ENCODE measurements at regions not wholly inside any gene's neighbourhood (a gene's known extent, or its start where the extent isn't known, plus 50 kb on each side); places are given as distances from the start of the nearest gene placed in this dataset.

DNA sequence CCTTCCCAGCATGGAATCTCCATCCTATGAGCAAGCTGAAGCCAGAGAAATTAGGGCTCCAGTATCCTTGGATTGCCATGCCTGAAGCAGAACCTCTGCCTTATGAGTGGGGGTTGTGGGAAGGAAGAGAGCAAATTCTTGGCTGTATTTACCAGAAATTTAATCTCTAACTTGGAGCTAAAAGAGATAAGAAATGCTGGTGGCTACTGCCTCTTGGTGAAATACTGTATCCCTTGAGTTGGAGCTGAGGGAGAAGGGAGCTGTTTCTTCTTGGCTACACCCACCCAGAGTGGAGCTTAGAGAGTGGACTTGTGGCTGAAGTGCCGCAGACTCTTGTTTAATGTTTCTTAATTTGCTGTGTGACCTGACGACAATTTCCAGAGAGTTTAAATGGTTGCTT lies 447.3 kb downstream of the ARHGEF28 start:
- peaks cover 12% of the 10 kb centered on the region for H3K4me1 ChIP-seq (ENCODE audit: control insufficient read depth, insufficient read depth, low read length)
- H3K36me3 ChIP-seq (ENCODE audit: control insufficient read depth, insufficient read depth, low read length) = no peaks in the 10 kb centered on the region
- no peak overlapping the region for H3K27ac ChIP-seq (ENCODE audit: low read depth, low read length)
- H3K4me3 ChIP-seq (ENCODE audit: low read depth, low read length) = no peak overlapping the region
- no peaks in the 10 kb centered on the region for H3K9me3 ChIP-seq (ENCODE audit: control insufficient read depth, insufficient read depth, low read length)
- no peak overlapping the region for H3K9ac ChIP-seq (ENCODE audit: low read depth, low read length)
- no peaks in the 10 kb centered on the region for H3K27me3 ChIP-seq (ENCODE audit: control insufficient read depth, insufficient read depth, low read length)

DNA sequence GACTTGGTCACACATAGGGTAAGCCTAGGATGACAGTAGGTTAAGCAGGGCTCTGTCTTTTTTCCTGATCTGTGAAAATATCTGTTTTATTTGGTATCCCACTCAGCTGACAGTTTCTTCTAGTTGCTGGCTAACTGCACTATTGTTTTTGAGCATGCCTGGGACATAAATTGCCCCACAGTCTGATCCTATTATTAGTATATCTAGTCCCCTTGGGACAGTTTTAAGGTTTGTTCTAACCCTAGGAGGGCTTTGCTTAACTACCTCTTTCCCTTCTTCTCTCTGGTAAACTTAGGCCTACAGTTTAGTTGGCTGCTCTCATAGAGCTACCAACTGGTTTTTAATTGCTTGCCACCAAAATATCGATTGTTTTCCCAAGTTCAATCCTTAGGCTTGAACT lies 446.6 kb downstream of the ARHGEF28 start:
- peaks cover 12% of the 10 kb centered on the region for H3K4me1 ChIP-seq (ENCODE audit: control insufficient read depth, insufficient read depth, low read length)
- no peak overlapping the region for H3K9ac ChIP-seq (ENCODE audit: low read depth, low read length)
- H3K4me3 ChIP-seq (ENCODE audit: low read depth, low read length) = no peak overlapping the region
- no peaks in the 10 kb centered on the region for H3K36me3 ChIP-seq (ENCODE audit: control insufficient read depth, insufficient read depth, low read length)
- no peak overlapping the region for H3K27ac ChIP-seq (ENCODE audit: low read depth, low read length)
- H3K27me3 ChIP-seq (ENCODE audit: control insufficient read depth, insufficient read depth, low read length) = no peaks in the 10 kb centered on the region
- H3K9me3 ChIP-seq (ENCODE audit: control insufficient read depth, insufficient read depth, low read length) = no peaks in the 10 kb centered on the region

DNA sequence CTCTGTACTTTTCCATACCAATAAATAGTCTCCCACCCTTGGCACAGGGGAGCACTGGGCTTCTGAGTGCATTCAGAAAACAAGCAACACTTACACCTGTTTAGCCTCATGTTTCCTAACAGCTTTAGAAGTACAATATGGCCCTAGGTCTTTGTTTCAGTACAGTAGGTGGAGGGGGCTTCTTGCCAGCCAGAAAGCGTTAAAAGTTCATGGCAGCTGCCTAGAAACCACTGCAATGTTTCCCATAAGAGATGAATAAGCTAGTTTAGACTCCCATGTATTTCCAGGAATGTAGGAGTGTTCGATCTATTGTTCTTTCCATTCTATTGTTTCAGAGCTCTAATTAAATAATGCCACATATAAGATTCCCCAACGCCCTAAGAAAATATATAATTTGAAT lies 444.8 kb downstream of the ARHGEF28 start:
- Histone ChIP-seq H3K4me3 (ENCODE audit: low read depth, low read length) (no peak overlapping the region), H3K27ac (ENCODE audit: low read depth, low read length) (no peak overlapping the region), H3K9ac (ENCODE audit: low read depth, low read length) (no peak overlapping the region), H3K36me3 (ENCODE audit: control insufficient read depth, insufficient read depth, low read length) (no peaks in the 10 kb centered on the region), H3K9me3 (ENCODE audit: control insufficient read depth, insufficient read depth, low read length) (no peaks in the 10 kb centered on the region), H3K4me1 (ENCODE audit: control insufficient read depth, insufficient read depth, low read length) (peaks cover 4% of the 10 kb centered on the region), H3K27me3 (ENCODE audit: control insufficient read depth, insufficient read depth, low read length) (no peaks in the 10 kb centered on the region)

DNA sequence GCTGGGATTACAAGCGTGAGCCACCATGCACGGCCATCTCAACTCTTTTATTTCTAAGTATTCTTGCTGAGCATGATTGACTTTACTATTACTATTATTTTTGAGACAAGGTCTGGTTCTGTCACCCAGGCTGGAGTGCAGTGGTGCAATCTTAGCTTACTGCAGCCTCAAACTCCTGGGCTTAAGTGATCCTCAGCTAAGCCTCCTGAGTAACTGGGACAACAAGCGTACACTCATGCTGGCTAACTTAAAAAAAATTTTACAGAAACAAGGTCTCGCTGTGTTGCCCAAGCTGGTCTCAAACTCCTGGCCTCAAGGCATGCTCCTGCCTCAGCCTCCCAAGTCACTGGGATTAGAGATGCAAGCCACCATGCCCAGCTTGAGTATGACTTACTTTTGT lies 443.7 kb downstream of the ARHGEF28 start:
- no peaks in the 10 kb centered on the region for H3K36me3 ChIP-seq (ENCODE audit: control insufficient read depth, insufficient read depth, low read length)

DNA sequence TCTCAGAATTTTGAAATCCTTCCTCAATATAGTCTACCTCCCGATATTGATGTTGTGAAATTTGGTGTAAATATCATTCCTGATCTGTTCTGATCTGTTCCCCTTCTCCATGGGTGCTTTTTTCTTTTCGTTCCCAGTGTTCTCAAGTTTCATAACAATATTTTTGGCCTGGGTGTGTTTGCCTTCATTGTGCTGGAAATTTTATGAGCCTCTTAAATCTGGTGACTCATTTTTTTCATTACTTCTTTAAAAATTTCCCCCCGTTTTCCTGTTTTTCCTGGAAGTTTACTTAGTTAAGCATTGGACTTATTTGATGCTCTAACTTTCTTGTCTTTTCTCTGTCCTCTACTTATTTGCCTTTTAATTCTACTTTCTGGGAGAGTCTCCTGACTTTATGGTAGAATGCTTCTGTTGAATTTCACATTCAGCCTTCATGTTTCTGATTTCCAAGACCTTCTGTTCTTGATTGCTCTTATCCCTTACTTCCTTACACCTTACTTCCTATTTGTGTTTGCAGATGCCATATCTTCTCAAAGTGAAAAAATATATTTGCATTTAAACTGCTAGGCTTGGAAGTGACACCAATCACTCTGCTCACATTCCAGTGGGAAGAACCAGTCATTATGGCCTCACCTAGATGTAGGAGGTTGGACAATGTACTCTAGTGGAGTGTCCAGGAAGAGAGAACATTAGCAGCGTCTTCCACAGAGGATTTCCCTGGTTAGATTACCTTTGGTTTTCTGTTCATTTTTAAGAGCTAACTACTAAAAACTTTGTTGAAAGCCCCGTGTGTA lies 441.9 kb downstream of the ARHGEF28 start:
- H3K27me3 ChIP-seq (ENCODE audit: control insufficient read depth, insufficient read depth, low read length) = no peaks in the 10 kb centered on the region
- no peaks in the 10 kb centered on the region for H3K4me1 ChIP-seq (ENCODE audit: control insufficient read depth, insufficient read depth, low read length)
- no peak overlapping the region for H3K4me3 ChIP-seq (ENCODE audit: low read depth, low read length)
- H3K9me3 ChIP-seq (ENCODE audit: control insufficient read depth, insufficient read depth, low read length) = no peaks in the 10 kb centered on the region
- no peak overlapping the region for H3K9ac ChIP-seq (ENCODE audit: low read depth, low read length)
- no peaks in the 10 kb centered on the region for H3K36me3 ChIP-seq (ENCODE audit: control insufficient read depth, insufficient read depth, low read length)
- H3K27ac ChIP-seq (ENCODE audit: low read depth, low read length) = no peak overlapping the region

More for the DNA sequence above, 443.7 kb downstream of the ARHGEF28 start:
- no peaks in the 10 kb centered on the region for H3K27me3 ChIP-seq (ENCODE audit: control insufficient read depth, insufficient read depth, low read length)
- H3K4me3 ChIP-seq (ENCODE audit: low read depth, low read length) = no peak overlapping the region
- no peaks in the 10 kb centered on the region for H3K4me1 ChIP-seq (ENCODE audit: control insufficient read depth, insufficient read depth, low read length)
- H3K27ac ChIP-seq (ENCODE audit: low read depth, low read length) = no peak overlapping the region
- no peak overlapping the region for H3K9ac ChIP-seq (ENCODE audit: low read depth, low read length)
- no peaks in the 10 kb centered on the region for H3K9me3 ChIP-seq (ENCODE audit: control insufficient read depth, insufficient read depth, low read length)

DNA sequence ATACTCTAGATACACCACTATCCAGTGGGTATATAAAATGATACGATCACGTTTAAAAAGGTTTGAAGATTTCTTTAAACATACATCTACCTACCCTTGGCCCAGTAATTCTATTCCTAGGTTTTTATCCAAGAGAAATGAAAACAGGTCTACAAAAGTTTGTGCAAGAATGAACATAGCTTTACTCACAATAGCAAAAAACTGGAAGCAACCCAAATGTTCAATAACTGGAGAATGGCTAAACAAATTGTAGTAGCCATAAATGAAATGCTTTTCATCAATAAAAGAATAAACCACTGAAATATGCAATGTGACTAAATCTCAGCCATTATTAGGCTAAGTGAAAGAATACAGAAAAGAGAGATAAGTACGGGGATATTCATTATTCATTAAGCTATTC lies 438.9 kb downstream of the ARHGEF28 start:
- Histone ChIP-seq H3K27me3 (ENCODE audit: control insufficient read depth, insufficient read depth, low read length) (no peaks in the 10 kb centered on the region), H3K9ac (ENCODE audit: low read depth, low read length) (no peak overlapping the region), H3K36me3 (ENCODE audit: control insufficient read depth, insufficient read depth, low read length) (no peaks in the 10 kb centered on the region), H3K27ac (ENCODE audit: low read depth, low read length) (no peak overlapping the region), H3K4me1 (ENCODE audit: control insufficient read depth, insufficient read depth, low read length) (no peaks in the 10 kb centered on the region), H3K4me3 (ENCODE audit: low read depth, low read length) (no peak overlapping the region), H3K9me3 (ENCODE audit: control insufficient read depth, insufficient read depth, low read length) (no peaks in the 10 kb centered on the region)

DNA sequence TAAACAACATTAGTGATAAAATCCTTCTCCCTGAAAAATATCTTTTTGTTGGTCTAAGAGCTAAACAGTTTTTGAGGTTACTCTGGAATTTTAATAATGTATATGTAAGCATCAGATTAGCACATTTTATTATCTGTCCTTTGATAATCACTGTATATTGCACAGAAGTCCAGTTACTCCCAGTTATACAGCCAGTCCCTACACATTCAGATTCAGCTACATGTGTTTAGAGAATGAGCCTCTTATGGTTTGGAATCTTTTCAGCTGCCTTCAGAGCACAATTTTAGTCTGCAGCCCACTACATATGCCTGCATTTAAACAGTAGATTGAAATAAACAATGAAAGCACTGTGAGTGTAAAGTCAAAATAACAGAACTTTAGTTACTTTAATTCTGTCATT lies 438.2 kb downstream of the ARHGEF28 start:
- H3K27me3 ChIP-seq (ENCODE audit: control insufficient read depth, insufficient read depth, low read length) = no peaks in the 10 kb centered on the region
- no peaks in the 10 kb centered on the region for H3K9me3 ChIP-seq (ENCODE audit: control insufficient read depth, insufficient read depth, low read length)
- no peaks in the 10 kb centered on the region for H3K4me1 ChIP-seq (ENCODE audit: control insufficient read depth, insufficient read depth, low read length)
- no peak overlapping the region for H3K9ac ChIP-seq (ENCODE audit: low read depth, low read length)
- no peak overlapping the region for H3K4me3 ChIP-seq (ENCODE audit: low read depth, low read length)
- H3K27ac ChIP-seq (ENCODE audit: low read depth, low read length) = no peak overlapping the region
- H3K36me3 ChIP-seq (ENCODE audit: control insufficient read depth, insufficient read depth, low read length) = no peaks in the 10 kb centered on the region

DNA sequence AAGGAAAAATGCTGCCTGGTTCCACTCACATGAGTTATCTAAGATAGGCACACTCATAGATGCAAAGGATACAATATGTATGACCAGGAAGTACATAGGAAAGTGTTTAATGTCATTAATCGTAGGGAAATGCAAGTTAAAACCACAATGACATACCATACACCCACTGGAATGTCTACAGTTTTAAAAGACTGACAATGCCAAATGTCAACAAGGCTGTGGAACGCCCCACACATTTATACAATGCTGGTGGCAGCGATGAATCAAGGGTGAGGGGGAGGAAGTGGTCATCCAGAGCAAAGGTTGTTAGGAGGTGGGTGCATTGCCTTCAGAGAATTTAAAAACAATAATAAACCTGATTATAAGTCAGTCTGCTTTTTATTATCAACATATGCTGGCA lies 437.8 kb downstream of the ARHGEF28 start:
- H3K27ac ChIP-seq (ENCODE audit: low read depth, low read length) = no peak overlapping the region
- H3K4me1 ChIP-seq (ENCODE audit: control insufficient read depth, insufficient read depth, low read length) = no peaks in the 10 kb centered on the region
- H3K36me3 ChIP-seq (ENCODE audit: control insufficient read depth, insufficient read depth, low read length) = no peaks in the 10 kb centered on the region
- no peak overlapping the region for H3K4me3 ChIP-seq (ENCODE audit: low read depth, low read length)
- no peaks in the 10 kb centered on the region for H3K27me3 ChIP-seq (ENCODE audit: control insufficient read depth, insufficient read depth, low read length)
- H3K9me3 ChIP-seq (ENCODE audit: control insufficient read depth, insufficient read depth, low read length) = no peaks in the 10 kb centered on the region
- no peak overlapping the region for H3K9ac ChIP-seq (ENCODE audit: low read depth, low read length)

DNA sequence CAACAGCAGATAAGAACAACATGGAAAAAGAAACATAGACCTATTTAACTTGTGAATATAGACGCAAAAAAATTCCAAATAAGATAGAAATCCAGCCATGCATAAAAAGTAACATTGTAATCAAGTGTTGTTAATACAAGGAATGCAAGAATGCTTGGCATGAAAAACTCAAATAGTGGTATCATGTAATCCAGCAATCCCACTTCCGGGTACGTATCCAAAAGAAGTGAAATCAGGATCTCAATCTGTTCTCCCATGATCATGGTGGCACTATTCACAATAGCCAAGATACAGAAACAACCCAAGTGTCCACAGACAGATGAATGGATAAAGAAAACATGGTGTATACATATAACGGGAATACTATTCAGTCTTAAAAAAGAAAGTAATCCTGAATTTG lies 437.4 kb downstream of the ARHGEF28 start:
- Histone ChIP-seq H3K9ac (ENCODE audit: low read depth, low read length) (no peak overlapping the region), H3K36me3 (ENCODE audit: control insufficient read depth, insufficient read depth, low read length) (no peaks in the 10 kb centered on the region), H3K4me1 (ENCODE audit: control insufficient read depth, insufficient read depth, low read length) (no peaks in the 10 kb centered on the region), H3K4me3 (ENCODE audit: low read depth, low read length) (no peak overlapping the region), H3K9me3 (ENCODE audit: control insufficient read depth, insufficient read depth, low read length) (no peaks in the 10 kb centered on the region), H3K27me3 (ENCODE audit: control insufficient read depth, insufficient read depth, low read length) (no peaks in the 10 kb centered on the region), H3K27ac (ENCODE audit: low read depth, low read length) (no peak overlapping the region)

DNA sequence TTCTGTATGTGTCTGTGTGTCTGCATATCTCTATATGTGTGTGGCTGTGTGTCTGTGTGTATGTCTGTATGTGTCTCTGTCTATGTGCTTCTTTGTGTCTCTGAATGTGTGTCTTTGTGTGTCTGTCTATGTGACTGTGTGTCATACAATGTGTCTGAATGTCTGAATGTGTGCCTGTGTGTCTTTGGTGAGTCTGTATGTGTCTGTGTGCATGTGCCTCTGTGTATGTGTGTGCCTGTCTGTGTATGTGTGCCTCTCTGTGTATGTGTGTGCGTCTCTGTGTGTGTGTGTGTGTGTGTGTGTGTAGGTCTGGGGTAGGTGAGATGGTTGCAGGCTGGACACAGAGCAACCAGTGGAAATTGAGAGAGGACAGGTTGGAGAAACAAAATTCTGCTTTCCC lies 435.3 kb downstream of the ARHGEF28 start:
- no peak overlapping the region for H3K27ac ChIP-seq (ENCODE audit: low read depth, low read length)
- H3K9ac ChIP-seq (ENCODE audit: low read depth, low read length) = no peak overlapping the region
- no peaks in the 10 kb centered on the region for H3K4me1 ChIP-seq (ENCODE audit: control insufficient read depth, insufficient read depth, low read length)
- H3K27me3 ChIP-seq (ENCODE audit: control insufficient read depth, insufficient read depth, low read length) = no peaks in the 10 kb centered on the region
- H3K9me3 ChIP-seq (ENCODE audit: control insufficient read depth, insufficient read depth, low read length) = no peaks in the 10 kb centered on the region
- no peaks in the 10 kb centered on the region for H3K36me3 ChIP-seq (ENCODE audit: control insufficient read depth, insufficient read depth, low read length)
- H3K4me3 ChIP-seq (ENCODE audit: low read depth, low read length) = no peak overlapping the region

DNA sequence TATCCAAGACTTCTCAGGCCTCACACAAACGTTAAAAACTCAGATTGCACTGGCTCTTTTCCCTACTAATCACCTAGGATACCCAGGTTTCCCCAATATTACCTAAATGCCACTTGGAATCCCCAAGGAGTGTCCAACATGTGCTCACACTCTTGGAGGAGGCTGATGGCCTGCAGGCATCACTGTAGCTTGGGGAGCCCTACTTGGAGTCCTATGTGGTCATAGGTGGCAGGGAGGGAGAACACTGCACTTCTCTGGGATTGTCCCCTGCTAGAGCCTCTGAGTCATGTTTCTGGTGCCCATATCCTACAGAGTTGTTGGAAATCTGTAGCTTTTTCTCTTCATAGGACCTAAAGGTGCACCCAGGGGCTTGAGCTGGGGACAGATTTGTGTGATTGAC lies 433.7 kb downstream of the ARHGEF28 start:
- Histone ChIP-seq H3K4me3 (ENCODE audit: low read depth, low read length) (no peak overlapping the region), H3K27ac (ENCODE audit: low read depth, low read length) (no peak overlapping the region), H3K36me3 (ENCODE audit: control insufficient read depth, insufficient read depth, low read length) (no peaks in the 10 kb centered on the region), H3K27me3 (ENCODE audit: control insufficient read depth, insufficient read depth, low read length) (no peaks in the 10 kb centered on the region), H3K4me1 (ENCODE audit: control insufficient read depth, insufficient read depth, low read length) (peaks cover 3% of the 10 kb centered on the region; the same call in 1 of the 2 replicates), H3K9me3 (ENCODE audit: control insufficient read depth, insufficient read depth, low read length) (no peaks in the 10 kb centered on the region), H3K9ac (ENCODE audit: low read depth, low read length) (no peak overlapping the region)
